ENCODE measurements at regions not wholly inside any gene's neighbourhood (a gene's known extent, or its start where the extent isn't known, plus 50 kb on each side); places are given as distances from the start of the nearest gene placed in this dataset.

GRCh38 chr9:1673300-1673699 is 341.8 kb upstream of the SMARCA2 start:
- no peak overlapping the region for H3K9ac ChIP-seq (ENCODE audit: low read depth, low read length)
- TF ChIP-seq CTCF (IDR thresholded peaks at IDR 0.05; ENCODE audit: borderline replicate concordance, extremely low read depth, low read length, poor library complexity, severe bottlenecking) (no peak), EZH2 (IDR thresholded peaks at IDR 0.05; ENCODE audit: borderline replicate concordance, low read depth, low read length, severe bottlenecking) (no peak)
- no peaks in the 10 kb centered on the region for H3K36me3 ChIP-seq (ENCODE audit: insufficient read depth, low read length)
- no peak overlapping the region for H3K4me2 ChIP-seq (ENCODE audit: insufficient read depth, low read length)
- no peak overlapping the region for H3K4me3 ChIP-seq (ENCODE audit: low read depth in 1 of 2, low read length in 2 of 2)
- H3K27me3 ChIP-seq (ENCODE audit: insufficient read depth, low read length, poor library complexity): no peaks in the 10 kb centered on the region
- H3K79me2 ChIP-seq (ENCODE audit: insufficient read depth, low read length): no peaks in the 10 kb centered on the region
- ATAC-seq (ENCODE audit: insufficient read depth, low read depth) (no peak), DNase-seq (no peak)
- H3K9me3 ChIP-seq (ENCODE audit: insufficient read depth, low read length, severe bottlenecking): no peaks in the 10 kb centered on the region
- H3K4me1 ChIP-seq (ENCODE audit: insufficient read depth, low read length): no peaks in the 10 kb centered on the region
- H2AFZ ChIP-seq (ENCODE audit: low read depth, low read length): no peak overlapping the region
- no peak overlapping the region for H3K27ac ChIP-seq (ENCODE audit: low read length)
- no peaks in the 10 kb centered on the region for H4K20me1 ChIP-seq (ENCODE audit: insufficient read depth, low read length)

- H3K4me3 ChIP-seq (ENCODE audit: low read depth in 1 of 2, low read length in 2 of 2): no peak overlapping the region
- no peaks in the 10 kb centered on the region for H3K36me3 ChIP-seq (ENCODE audit: insufficient read depth, low read length)
- no peaks in the 10 kb centered on the region for H3K27me3 ChIP-seq (ENCODE audit: insufficient read depth, low read length, poor library complexity)
- no peaks in the 10 kb centered on the region for H3K4me1 ChIP-seq (ENCODE audit: insufficient read depth, low read length)
- TF ChIP-seq EZH2 (IDR thresholded peaks at IDR 0.05; ENCODE audit: borderline replicate concordance, low read depth, low read length, severe bottlenecking) (no peak), CTCF (IDR thresholded peaks at IDR 0.05; ENCODE audit: borderline replicate concordance, extremely low read depth, low read length, poor library complexity, severe bottlenecking) (no peak)
- ATAC-seq (ENCODE audit: insufficient read depth, low read depth): no peak
- DNase-seq: no peak
- H2AFZ ChIP-seq (ENCODE audit: low read depth, low read length): no peak overlapping the region
- H4K20me1 ChIP-seq (ENCODE audit: insufficient read depth, low read length): no peaks in the 10 kb centered on the region
- no peak overlapping the region for H3K27ac ChIP-seq (ENCODE audit: low read length)
- no peaks in the 10 kb centered on the region for H3K79me2 ChIP-seq (ENCODE audit: insufficient read depth, low read length)
- H3K9ac ChIP-seq (ENCODE audit: low read depth, low read length): no peak overlapping the region
- no peaks in the 10 kb centered on the region for H3K9me3 ChIP-seq (ENCODE audit: insufficient read depth, low read length, severe bottlenecking)
- H3K4me2 ChIP-seq (ENCODE audit: insufficient read depth, low read length): no peak overlapping the region
Observed at GRCh38 chr9:1676771-1677170, 338.4 kb upstream of the SMARCA2 start.

- H3K27me3 ChIP-seq (ENCODE audit: insufficient read depth, low read length, poor library complexity): no peaks in the 10 kb centered on the region
- no peak overlapping the region for H3K4me2 ChIP-seq (ENCODE audit: insufficient read depth, low read length)
- H3K79me2 ChIP-seq (ENCODE audit: insufficient read depth, low read length): no peaks in the 10 kb centered on the region
Observed at GRCh38 chr9:1683951-1684350, 331.2 kb upstream of the SMARCA2 start.

More at GRCh38 chr9:1683951-1684350, 331.2 kb upstream of the SMARCA2 start:
- DNase-seq (no peak), ATAC-seq (ENCODE audit: insufficient read depth, low read depth) (no peak)
- no peak overlapping the region for H3K9ac ChIP-seq (ENCODE audit: low read depth, low read length)
- H3K27ac ChIP-seq (ENCODE audit: low read length): no peak overlapping the region
- H3K9me3 ChIP-seq (ENCODE audit: insufficient read depth, low read length, severe bottlenecking): no peaks in the 10 kb centered on the region
- no peaks in the 10 kb centered on the region for H3K36me3 ChIP-seq (ENCODE audit: insufficient read depth, low read length)
- no peak for TF ChIP-seq CTCF (IDR thresholded peaks at IDR 0.05; ENCODE audit: borderline replicate concordance, extremely low read depth, low read length, poor library complexity, severe bottlenecking)
- TF ChIP-seq EZH2 (IDR thresholded peaks at IDR 0.05; ENCODE audit: borderline replicate concordance, low read depth, low read length, severe bottlenecking): no peak
- H2AFZ ChIP-seq (ENCODE audit: low read depth, low read length): no peak overlapping the region
- H3K4me3 ChIP-seq (ENCODE audit: low read depth in 1 of 2, low read length in 2 of 2): no peak overlapping the region
- no peaks in the 10 kb centered on the region for H3K4me1 ChIP-seq (ENCODE audit: insufficient read depth, low read length)
- H4K20me1 ChIP-seq (ENCODE audit: insufficient read depth, low read length): no peaks in the 10 kb centered on the region

Data from DND-41 (cell line).